Liver (tissue), 3 donors: ENCODE measurements at regions not wholly inside any gene's neighbourhood (a gene's known extent, or its start where the extent isn't known, plus 50 kb on each side); places are given as distances from the start of the nearest gene placed in this dataset.

ENCODE experiments used
- FOXA1 ChIP-seq: IDR thresholded peaks from 2 replicates; pipeline ENCODE4 v1.6.1; 2016; ENCODE audit warnings: antibody characterized with exemption
- JUND ChIP-seq, 2 donors: IDR thresholded peaks; 2 replicates each; pipeline ENCODE4 v1.6.1; 2016; ENCODE audit warnings: antibody characterized with exemption in 2 of 2
- RAD21 ChIP-seq, 2 donors: IDR thresholded peaks; 2 replicates each; pipeline ENCODE4 v1.6.1; 2016; ENCODE audit warnings: antibody characterized with exemption in 2 of 2, mild to moderate bottlenecking in 2 of 2
- SP1 ChIP-seq: IDR thresholded peaks from 2 replicates; pipeline ENCODE4 v1.6.1; 2018; ENCODE audit warnings: antibody characterized with exemption, mild to moderate bottlenecking
- TAF1 ChIP-seq: conservative IDR thresholded peaks from 2 replicates; pipeline ENCODE4 v1.6.1; 2016; ENCODE audit warnings: antibody characterized with exemption, mild to moderate bottlenecking
- YY1 ChIP-seq: IDR thresholded peaks from 2 replicates; pipeline ENCODE4 v1.6.1; 2016; ENCODE audit warnings: antibody characterized with exemption, mild to moderate bottlenecking
- TF ChIP-seq, protein P1 (sequence below): IDR thresholded peaks from 2 replicates; pipeline ENCODE4 v1.6.1; 2016; ENCODE audit warnings: antibody characterized with exemption, mild to moderate bottlenecking
- TF ChIP-seq, protein P2 (sequence below): fragments of 150-350 bp; IDR thresholded peaks from 2 replicates; pipeline ENCODE4 v1.5.1; 2017; ENCODE audit warnings: improper control_type of control experiment, low read depth, low read length; ENCODE audit not compliant: missing input control
- TF ChIP-seq, protein P3 (sequence below): IDR thresholded peaks from 2 replicates; pipeline ENCODE4 v1.6.1; 2016; ENCODE audit warnings: antibody characterized with exemption
- donor health status: healthy.
- donor health status: healthy.

DNA sequence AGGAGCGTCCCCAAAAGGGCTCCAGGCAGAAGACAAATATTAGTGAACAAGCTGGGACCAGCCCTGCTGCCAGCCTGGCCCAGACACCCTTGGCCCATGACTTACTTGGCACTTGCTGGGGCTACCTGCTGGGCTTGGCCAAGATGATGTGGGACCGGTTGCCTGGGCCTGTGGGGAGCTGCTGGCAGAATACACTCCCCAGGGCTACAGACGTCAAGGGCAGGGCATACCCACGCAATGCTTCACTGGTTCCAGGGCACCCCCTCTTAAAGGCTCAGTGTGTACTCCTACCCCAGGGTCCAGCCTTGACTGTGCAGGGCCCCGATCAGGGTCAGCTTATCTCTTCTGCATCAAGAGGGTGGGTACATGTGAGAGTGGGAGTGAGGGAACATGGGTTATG lies 106.5 kb upstream of the SLC2A1 start:
- TF ChIP-seq, protein P1, sequence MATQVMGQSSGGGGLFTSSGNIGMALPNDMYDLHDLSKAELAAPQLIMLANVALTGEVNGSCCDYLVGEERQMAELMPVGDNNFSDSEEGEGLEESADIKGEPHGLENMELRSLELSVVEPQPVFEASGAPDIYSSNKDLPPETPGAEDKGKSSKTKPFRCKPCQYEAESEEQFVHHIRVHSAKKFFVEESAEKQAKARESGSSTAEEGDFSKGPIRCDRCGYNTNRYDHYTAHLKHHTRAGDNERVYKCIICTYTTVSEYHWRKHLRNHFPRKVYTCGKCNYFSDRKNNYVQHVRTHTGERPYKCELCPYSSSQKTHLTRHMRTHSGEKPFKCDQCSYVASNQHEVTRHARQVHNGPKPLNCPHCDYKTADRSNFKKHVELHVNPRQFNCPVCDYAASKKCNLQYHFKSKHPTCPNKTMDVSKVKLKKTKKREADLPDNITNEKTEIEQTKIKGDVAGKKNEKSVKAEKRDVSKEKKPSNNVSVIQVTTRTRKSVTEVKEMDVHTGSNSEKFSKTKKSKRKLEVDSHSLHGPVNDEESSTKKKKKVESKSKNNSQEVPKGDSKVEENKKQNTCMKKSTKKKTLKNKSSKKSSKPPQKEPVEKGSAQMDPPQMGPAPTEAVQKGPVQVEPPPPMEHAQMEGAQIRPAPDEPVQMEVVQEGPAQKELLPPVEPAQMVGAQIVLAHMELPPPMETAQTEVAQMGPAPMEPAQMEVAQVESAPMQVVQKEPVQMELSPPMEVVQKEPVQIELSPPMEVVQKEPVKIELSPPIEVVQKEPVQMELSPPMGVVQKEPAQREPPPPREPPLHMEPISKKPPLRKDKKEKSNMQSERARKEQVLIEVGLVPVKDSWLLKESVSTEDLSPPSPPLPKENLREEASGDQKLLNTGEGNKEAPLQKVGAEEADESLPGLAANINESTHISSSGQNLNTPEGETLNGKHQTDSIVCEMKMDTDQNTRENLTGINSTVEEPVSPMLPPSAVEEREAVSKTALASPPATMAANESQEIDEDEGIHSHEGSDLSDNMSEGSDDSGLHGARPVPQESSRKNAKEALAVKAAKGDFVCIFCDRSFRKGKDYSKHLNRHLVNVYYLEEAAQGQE, result no peak
- TF ChIP-seq, protein P2, sequence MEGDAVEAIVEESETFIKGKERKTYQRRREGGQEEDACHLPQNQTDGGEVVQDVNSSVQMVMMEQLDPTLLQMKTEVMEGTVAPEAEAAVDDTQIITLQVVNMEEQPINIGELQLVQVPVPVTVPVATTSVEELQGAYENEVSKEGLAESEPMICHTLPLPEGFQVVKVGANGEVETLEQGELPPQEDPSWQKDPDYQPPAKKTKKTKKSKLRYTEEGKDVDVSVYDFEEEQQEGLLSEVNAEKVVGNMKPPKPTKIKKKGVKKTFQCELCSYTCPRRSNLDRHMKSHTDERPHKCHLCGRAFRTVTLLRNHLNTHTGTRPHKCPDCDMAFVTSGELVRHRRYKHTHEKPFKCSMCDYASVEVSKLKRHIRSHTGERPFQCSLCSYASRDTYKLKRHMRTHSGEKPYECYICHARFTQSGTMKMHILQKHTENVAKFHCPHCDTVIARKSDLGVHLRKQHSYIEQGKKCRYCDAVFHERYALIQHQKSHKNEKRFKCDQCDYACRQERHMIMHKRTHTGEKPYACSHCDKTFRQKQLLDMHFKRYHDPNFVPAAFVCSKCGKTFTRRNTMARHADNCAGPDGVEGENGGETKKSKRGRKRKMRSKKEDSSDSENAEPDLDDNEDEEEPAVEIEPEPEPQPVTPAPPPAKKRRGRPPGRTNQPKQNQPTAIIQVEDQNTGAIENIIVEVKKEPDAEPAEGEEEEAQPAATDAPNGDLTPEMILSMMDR, result no peak
- TF ChIP-seq FOXA1, result no peak
- no peak for TF ChIP-seq SP1
- no peak for TF ChIP-seq YY1
- TF ChIP-seq TAF1, result no peak
- no peak for TF ChIP-seq JUND (IDR thresholded peaks at IDR 0.05)
- TF ChIP-seq, protein P3, sequence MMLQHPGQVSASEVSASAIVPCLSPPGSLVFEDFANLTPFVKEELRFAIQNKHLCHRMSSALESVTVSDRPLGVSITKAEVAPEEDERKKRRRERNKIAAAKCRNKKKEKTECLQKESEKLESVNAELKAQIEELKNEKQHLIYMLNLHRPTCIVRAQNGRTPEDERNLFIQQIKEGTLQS, result no peak
- TF ChIP-seq RAD21 (IDR thresholded peaks at IDR 0.05), result no peak
